ENCODE measurements at regions not wholly inside any gene's neighbourhood (a gene's known extent, or its start where the extent isn't known, plus 50 kb on each side); places are given as distances from the start of the nearest gene placed in this dataset.

DNA sequence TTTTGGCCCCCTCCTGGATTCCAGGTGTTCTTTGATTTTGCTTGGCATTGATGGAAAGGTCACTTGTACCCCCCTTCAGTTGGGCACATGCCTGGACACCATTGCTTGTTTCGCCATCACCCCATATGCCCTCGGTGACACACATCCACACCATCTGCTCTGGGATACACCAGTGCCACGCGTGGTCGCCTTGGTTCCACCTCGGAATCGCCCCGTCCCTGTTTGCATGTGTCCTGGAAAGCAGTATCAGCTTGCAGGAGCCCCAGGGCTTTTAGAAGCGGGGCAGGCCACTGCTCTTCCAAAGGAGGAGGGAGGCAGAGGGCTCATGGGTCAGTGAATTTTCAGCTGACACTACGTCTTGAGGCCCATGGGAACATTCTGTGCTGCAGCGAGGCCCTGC lies 607.9 kb downstream of the KCNJ18 start:
- no peak for TF ChIP-seq POLR2AphosphoS5 (IDR thresholded peaks at IDR 0.05; ENCODE audit: insufficient read depth in 1 of 2, low read depth in 1 of 2)
- TF ChIP-seq, protein P1, sequence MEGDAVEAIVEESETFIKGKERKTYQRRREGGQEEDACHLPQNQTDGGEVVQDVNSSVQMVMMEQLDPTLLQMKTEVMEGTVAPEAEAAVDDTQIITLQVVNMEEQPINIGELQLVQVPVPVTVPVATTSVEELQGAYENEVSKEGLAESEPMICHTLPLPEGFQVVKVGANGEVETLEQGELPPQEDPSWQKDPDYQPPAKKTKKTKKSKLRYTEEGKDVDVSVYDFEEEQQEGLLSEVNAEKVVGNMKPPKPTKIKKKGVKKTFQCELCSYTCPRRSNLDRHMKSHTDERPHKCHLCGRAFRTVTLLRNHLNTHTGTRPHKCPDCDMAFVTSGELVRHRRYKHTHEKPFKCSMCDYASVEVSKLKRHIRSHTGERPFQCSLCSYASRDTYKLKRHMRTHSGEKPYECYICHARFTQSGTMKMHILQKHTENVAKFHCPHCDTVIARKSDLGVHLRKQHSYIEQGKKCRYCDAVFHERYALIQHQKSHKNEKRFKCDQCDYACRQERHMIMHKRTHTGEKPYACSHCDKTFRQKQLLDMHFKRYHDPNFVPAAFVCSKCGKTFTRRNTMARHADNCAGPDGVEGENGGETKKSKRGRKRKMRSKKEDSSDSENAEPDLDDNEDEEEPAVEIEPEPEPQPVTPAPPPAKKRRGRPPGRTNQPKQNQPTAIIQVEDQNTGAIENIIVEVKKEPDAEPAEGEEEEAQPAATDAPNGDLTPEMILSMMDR (IDR thresholded peaks at IDR 0.05), result no peak

Data from vagina (tissue), 2 donors.